ENCODE measurements at regions not wholly inside any gene's neighbourhood (a gene's known extent, or its start where the extent isn't known, plus 50 kb on each side); places are given as distances from the start of the nearest gene placed in this dataset.
A peak's percentile ranks its signal among the peaks of the same experiment; 100 is the strongest.
"Not testable (repeated sequence)": the region's sequence is repeated elsewhere in the genome, so short reads cannot be mapped to it uniquely, and the experiment has no call there.

- DNase-seq = not testable (repeated sequence)
Measured at GRCh38 chr20:25864963-25865714, 168.5 kb upstream of the ZNF337 start.

GRCh38 chr20:25864326-25864962 is 167.8 kb upstream of the ZNF337 start:
- DNase-seq = no peak

- DNase-seq = no peak
Measured at GRCh38 chr20:25863536-25864325, 167.1 kb upstream of the ZNF337 start.

GRCh38 chr20:25862967-25863530 is 166.4 kb upstream of the ZNF337 start:
- DNase-seq = peak; percentile 78

- DNase-seq = no peak
Measured at GRCh38 chr20:25860531-25861150, 164.0 kb upstream of the ZNF337 start.

GRCh38 chr20:25859649-25860530 is 163.2 kb upstream of the ZNF337 start:
- no peak for DNase-seq

GRCh38 chr20:25858495-25859425 is 162.1 kb upstream of the ZNF337 start:
- no peak for DNase-seq

- DNase-seq = not testable (repeated sequence)
Measured at GRCh38 chr20:25857091-25857788, 160.6 kb upstream of the ZNF337 start.

GRCh38 chr20:25856256-25856884 is 159.7 kb upstream of the ZNF337 start:
- DNase-seq = no peak

GRCh38 chr20:25855451-25856156 is 159.0 kb upstream of the ZNF337 start:
- DNase-seq = not testable (repeated sequence)

- not testable (repeated sequence) for DNase-seq
Measured at GRCh38 chr20:25854666-25855065, 158.0 kb upstream of the ZNF337 start.

GRCh38 chr20:25853718-25854388 is 157.2 kb upstream of the ZNF337 start:
- DNase-seq = peak; percentile 84

- DNase-seq = not testable (repeated sequence)
Measured at GRCh38 chr20:25852968-25853717, 156.5 kb upstream of the ZNF337 start.

- DNase-seq = not testable (repeated sequence)
Measured at GRCh38 chr20:25850133-25850532, 153.5 kb upstream of the ZNF337 start.

GRCh38 chr20:25848222-25848621 is 151.6 kb upstream of the ZNF337 start:
- DNase-seq = no peak

GRCh38 chr20:25844640-25845039 is 148.0 kb upstream of the ZNF337 start:
- DNase-seq = not testable (repeated sequence)
